H1 (cell line): ENCODE measurements at regions not wholly inside any gene's neighbourhood (a gene's known extent, or its start where the extent isn't known, plus 50 kb on each side); places are given as distances from the start of the nearest gene placed in this dataset.

Experiments used
- CTCF ChIA-PET: fragments of 300-600 bp; sonication (Branson Sonifier 250); formaldehyde crosslinking; loops from one replicate; lab custom pipeline; 2021; ENCODE audit not compliant: partially characterized antibody; lab: Charles Lee
- POLR2A ChIA-PET: fragments of 300-600 bp; sonication (Branson Sonifier 250); formaldehyde crosslinking; loops from one replicate; lab custom pipeline; 2021; ENCODE audit warnings: inconsistent platforms; ENCODE audit not compliant: partially characterized antibody; lab: Charles Lee
- DNase-seq, 2 experiments: peaks; one replicate each; pipeline versions ENCODE4 v3.0.0 to v3.0.0-alpha.2; 2010 to 2022; ENCODE audit warnings: low spot score in 2 of 2, low read depth in 1 of 2, mixed read lengths in 1 of 2
- FAIRE-seq: peaks from 2 replicates; lab custom pipeline; 2011; peaks lifted over from hg19 to GRCh38; lab: Jason Lieb, UNC
- H2AFZ ChIP-seq: 2 replicates; pipeline ENCODE4 v1.8.1; 2012; ENCODE audit warnings: low read length, inconsistent platforms
- H2AK5ac ChIP-seq: 2 replicates; pipeline ENCODE4 v1.6.1; 2013; ENCODE audit warnings: low read depth, low read length
- H2BK120ac ChIP-seq: replicated peaks from 2 replicates; pipeline ENCODE3; 2013; ENCODE audit warnings: low read depth, low read length, inconsistent platforms
- H2BK12ac ChIP-seq: 2 replicates; pipeline ENCODE4 v1.6.1; 2013; ENCODE audit warnings: low read depth, low read length
- H2BK15ac ChIP-seq: 2 replicates; pipeline ENCODE4 v1.6.1; 2013; ENCODE audit warnings: low read length
- H2BK20ac ChIP-seq: 2 replicates; pipeline ENCODE4 v1.6.1; 2013; ENCODE audit warnings: low read length
- H2BK5ac ChIP-seq: 2 replicates; pipeline ENCODE4 v1.6.1; 2013; ENCODE audit warnings: low read depth, low read length
- H3K14ac ChIP-seq: 2 replicates; pipeline ENCODE4 v1.6.1; 2013; ENCODE audit warnings: inconsistent platforms; ENCODE audit not compliant: insufficient read length
- H3K18ac ChIP-seq: 2 replicates; pipeline ENCODE4 v1.6.1; 2013; ENCODE audit warnings: low read length; ENCODE audit errors: extremely low read depth
- H3K23ac ChIP-seq: 2 replicates; pipeline ENCODE4 v1.6.1; 2013; ENCODE audit warnings: inconsistent platforms; ENCODE audit not compliant: insufficient read length
- H3K23me2 ChIP-seq: 2 replicates; pipeline ENCODE4 v1.6.1; 2013; ENCODE audit warnings: low read depth, low read length
- H3K27ac ChIP-seq: 2 replicates; pipeline ENCODE4 v1.6.1; 2011; ENCODE audit warnings: low read depth, low read length, inconsistent platforms
- H3K27me3 ChIP-seq, 4 experiments: replicated peaks in 1 of 4; 1 replicate in 1 of 4; 2 replicates in 3 of 4; pipeline versions ENCODE4 v1.6.1 to v1.8.1; 2011 to 2013; ENCODE audit warnings: low read length in 3 of 4, mild to moderate bottlenecking in 3 of 4, inconsistent platforms in 2 of 4, mixed read lengths in 2 of 4, moderate library complexity in 1 of 4; ENCODE audit not compliant: control insufficient read depth in 3 of 4, insufficient read depth in 3 of 4; ENCODE audit errors: extremely low read depth in 1 of 4
- H3K36me3 ChIP-seq, 4 experiments: 2 replicates each; pipeline versions ENCODE4 v1.6.1 to v1.8.1; 2011 to 2013; ENCODE audit warnings: mild to moderate bottlenecking in 4 of 4, low read length in 3 of 4, moderate library complexity in 2 of 4, control low read depth in 1 of 4, inconsistent platforms in 1 of 4; ENCODE audit not compliant: insufficient read depth in 4 of 4, control insufficient read depth in 2 of 4
- H3K4ac ChIP-seq: replicated peaks from 2 replicates; pipeline ENCODE3; 2013; ENCODE audit warnings: low read length, low read depth, mixed read lengths, inconsistent platforms; ENCODE audit not compliant: insufficient read length
- H3K4me1 ChIP-seq, 4 experiments: replicated peaks in 1 of 4; 1 replicate in 1 of 4; 2 replicates in 3 of 4; pipeline versions ENCODE4 v1.6.1 to v1.8.1; 2011 to 2013; ENCODE audit warnings: low read length in 3 of 4, inconsistent platforms in 2 of 4, mixed read lengths in 1 of 4; ENCODE audit not compliant: insufficient read depth in 4 of 4, control insufficient read depth in 3 of 4
- H3K4me2 ChIP-seq, 2 experiments: 2 replicates each; pipeline versions ENCODE4 v1.6.1 to v1.8.1; 2011 to 2013; ENCODE audit warnings: low read depth in 2 of 2, low read length in 2 of 2, control low read depth in 1 of 2, inconsistent platforms in 1 of 2, mild to moderate bottlenecking in 1 of 2; ENCODE audit not compliant: insufficient read depth in 1 of 2
- H3K4me3 ChIP-seq, 4 experiments: fragments of 200-600, 300-600 bp in 1 of 4; sonication (generic), shearing (Covaris generic), sonication (Bioruptor Twin) in 1 of 4; 2 replicates each; pipeline versions ENCODE4 v1.5.1 to v1.8.1; 2011 to 2016; ENCODE audit warnings: low read length in 4 of 4, low read depth in 3 of 4, control low read depth in 2 of 4, inconsistent platforms in 2 of 4, mild to moderate bottlenecking in 2 of 4, mixed read lengths in 1 of 4, moderate library complexity in 1 of 4; ENCODE audit not compliant: insufficient read depth in 2 of 4; ENCODE audit errors: extremely low read depth in 1 of 4
- H3K56ac ChIP-seq: replicated peaks from 2 replicates; pipeline ENCODE3; 2013; ENCODE audit warnings: low read depth, mild to moderate bottlenecking, mixed read lengths, low read length, inconsistent platforms; ENCODE audit not compliant: insufficient read length
- H3K79me1 ChIP-seq: 2 replicates; pipeline ENCODE4 v1.6.1; 2013; ENCODE audit warnings: low read depth, low read length, control low read depth
- H3K79me2 ChIP-seq, 2 experiments: 2 replicates each; pipeline versions ENCODE4 v1.6.1 to v1.8.1; 2012 to 2013; ENCODE audit warnings: low read length in 2 of 2, mild to moderate bottlenecking in 2 of 2, inconsistent platforms in 1 of 2; ENCODE audit not compliant: insufficient read depth in 2 of 2, control insufficient read depth in 1 of 2
- H3K9ac ChIP-seq, 4 experiments: replicated peaks in 1 of 4; 1 replicate in 1 of 4; 2 replicates in 3 of 4; pipeline versions ENCODE4 v1.6.1 to v1.8.1; 2011 to 2013; ENCODE audit warnings: low read depth in 3 of 4, low read length in 3 of 4, control low read depth in 2 of 4, mild to moderate bottlenecking in 2 of 4, moderate library complexity in 2 of 4, inconsistent platforms in 1 of 4; ENCODE audit errors: extremely low read depth in 1 of 4
- H3K9me3 ChIP-seq, 2 experiments: 2 replicates each; pipeline versions ENCODE4 v1.6.1 to v1.8.1; 2012 to 2013; ENCODE audit warnings: mild to moderate bottlenecking in 2 of 2, moderate library complexity in 2 of 2, control low read depth in 1 of 2, inconsistent platforms in 1 of 2, low read depth in 1 of 2, low read length in 1 of 2, mixed read lengths in 1 of 2; ENCODE audit not compliant: insufficient read depth in 2 of 2
- H4K20me1 ChIP-seq, 2 experiments: replicated peaks in 1 of 2; 2 replicates each; pipeline versions ENCODE3 to v1.8.1; 2011 to 2013; ENCODE audit warnings: inconsistent platforms in 2 of 2, low read length in 2 of 2, mild to moderate bottlenecking in 1 of 2; ENCODE audit not compliant: insufficient read depth in 2 of 2, control insufficient read depth in 1 of 2
- H4K5ac ChIP-seq: 2 replicates; pipeline ENCODE4 v1.6.1; 2013; ENCODE audit warnings: low read length, low read depth, mixed read lengths, inconsistent platforms; ENCODE audit not compliant: insufficient read length
- H4K8ac ChIP-seq: 2 replicates; pipeline ENCODE4 v1.8.0; 2013; ENCODE audit warnings: mild to moderate bottlenecking, moderate library complexity, low read length, inconsistent platforms; ENCODE audit not compliant: insufficient read depth; ENCODE audit errors: extremely low read depth
- H4K91ac ChIP-seq: replicated peaks from 2 replicates; pipeline ENCODE3; 2013; ENCODE audit warnings: low read length, mixed read lengths, inconsistent platforms; ENCODE audit not compliant: insufficient read length
- BACH1 ChIP-seq: IDR thresholded peaks from 2 replicates; pipeline ENCODE4 v1.6.1; 2012; ENCODE audit warnings: low read length, improper control_type of control experiment
- CBX5 ChIP-seq: fragments of 300-800, 300-1000 bp; sonication (generic); IDR thresholded peaks from 2 replicates; pipeline ENCODE4 v1.7.1; 2016; ENCODE audit warnings: antibody characterized with exemption, low read length, low read depth
- CEBPB ChIP-seq: IDR thresholded peaks from 2 replicates; pipeline ENCODE4 v1.6.1; 2012; ENCODE audit warnings: low read depth, low read length
- EZH2 ChIP-seq: fragments of 200-600 bp; sonication (generic); IDR thresholded peaks from 2 replicates; pipeline ENCODE4 v1.7.1; 2012; ENCODE audit warnings: low read depth, mild to moderate bottlenecking, moderate library complexity, low read length, inconsistent platforms; ENCODE audit not compliant: severe bottlenecking
- FOSL1 ChIP-seq: IDR thresholded peaks from 2 replicates; pipeline ENCODE4 v1.6.1; 2011; ENCODE audit warnings: mild to moderate bottlenecking, low read depth, low read length, moderate library complexity; ENCODE audit not compliant: insufficient read depth
- HDAC2 ChIP-seq, 2 experiments: fragments of 300-600 bp in 1 of 2; sonication (generic) in 1 of 2; IDR thresholded peaks; 2 replicates each; pipeline ENCODE4 v1.6.1; 2011 to 2012; ENCODE audit warnings: low read depth in 2 of 2, low read length in 2 of 2, mild to moderate bottlenecking in 2 of 2, moderate library complexity in 2 of 2, borderline replicate concordance in 1 of 2, inconsistent platforms in 1 of 2
- PHF8 ChIP-seq: fragments of 200-600 bp; sonication (generic); conservative IDR thresholded peaks from 2 replicates; pipeline ENCODE4 v1.7.1; 2012; ENCODE audit warnings: low read depth, mild to moderate bottlenecking, inconsistent platforms, low read length, moderate library complexity
- RFX5 ChIP-seq: IDR thresholded peaks from 2 replicates; pipeline ENCODE4 v1.6.1; 2011; ENCODE audit warnings: low read depth, low read length, improper control_type of control experiment, borderline replicate concordance
- RXRA ChIP-seq: IDR thresholded peaks from 2 replicates; pipeline ENCODE4 v1.6.1; 2011; ENCODE audit warnings: low read depth, mild to moderate bottlenecking, low read length, moderate library complexity; ENCODE audit not compliant: insufficient read depth
- SP1 ChIP-seq: IDR thresholded peaks from 2 replicates; pipeline ENCODE4 v1.6.1; 2011; ENCODE audit warnings: low read depth, low read length
- SRF ChIP-seq: IDR thresholded peaks from 2 replicates; pipeline ENCODE4 v1.6.1; 2011; ENCODE audit warnings: mild to moderate bottlenecking, low read depth, low read length, moderate library complexity
- SUZ12 ChIP-seq: fragments of 200-600 bp; sonication (generic); IDR thresholded peaks from 2 replicates; pipeline ENCODE4 v1.6.1; 2012; ENCODE audit warnings: mild to moderate bottlenecking, inconsistent platforms, low read length, moderate library complexity, mixed read lengths
- TAF7 ChIP-seq: optimal IDR thresholded peaks from 2 replicates; pipeline ENCODE3; 2011; ENCODE audit warnings: low read depth, mild to moderate bottlenecking, inconsistent platforms, low read length, moderate library complexity, borderline replicate concordance
- TBP ChIP-seq: IDR thresholded peaks from 2 replicates; pipeline ENCODE4 v1.6.1; 2011; ENCODE audit warnings: low read depth, low read length, improper control_type of control experiment
- WGBS, 2 experiments: shearing (Covaris generic) in 1 of 2; methylation state at CpG; one replicate each; pipeline versions ENCODE4 v1.1.6 to v1.1.7; 2013 to 2015; ENCODE audit warnings: low lambda C conversion rate in 2 of 2, mixed read lengths in 2 of 2, inconsistent platforms in 1 of 2, low coverage in 1 of 2, missing lambda C conversion rate in 1 of 2; ENCODE audit not compliant: insufficient replicate concordance in 2 of 2, insufficient coverage in 1 of 2, insufficient read length in 1 of 2; ENCODE audit errors: extremely low coverage in 1 of 2, missing lambda C conversion rate in 1 of 2; 5-methylcytosine and 5-hydroxymethylcytosine counted together
- TF ChIP-seq, protein P1 (sequence below): IDR thresholded peaks from 2 replicates; pipeline ENCODE4 v1.6.1; 2012; ENCODE audit warnings: inconsistent platforms

DNA sequence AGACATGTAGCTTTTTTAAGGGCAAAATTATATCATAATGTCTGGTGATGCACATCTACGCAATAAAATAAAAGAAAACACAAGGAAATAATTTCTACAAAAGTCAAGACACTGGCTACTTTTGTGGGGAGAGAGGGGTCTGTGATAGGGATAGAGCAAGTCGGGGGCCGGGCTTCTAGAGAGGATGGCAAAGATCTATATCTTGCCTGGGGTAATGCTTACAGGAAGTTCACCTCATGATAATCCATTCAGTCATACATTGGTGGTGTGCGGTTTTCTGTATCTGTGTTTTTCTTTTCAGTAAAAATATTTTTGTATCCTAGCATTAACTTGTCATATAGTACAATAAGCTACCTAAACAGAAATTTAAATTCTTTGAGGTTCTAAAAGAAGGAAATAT lies 178.8 kb downstream of the ARRDC4 start:
- FAIRE-seq, result no peak
- no peak for TF ChIP-seq RXRA
- no peak for TF ChIP-seq EZH2
- TF ChIP-seq PHF8, result no peak
- TF ChIP-seq TBP, result no peak
- no peak for TF ChIP-seq SUZ12
- no peak for TF ChIP-seq CBX5
- no peak for TF ChIP-seq FOSL1
- no peak for TF ChIP-seq HDAC2 (IDR thresholded peaks at IDR 0.05; ENCODE audit: borderline replicate concordance in 1 of 2, low read depth in 2 of 2, low read length in 2 of 2)
- TF ChIP-seq RFX5, result no peak
- no peak for TF ChIP-seq TAF7
- no peak for TF ChIP-seq BACH1
- no peak for TF ChIP-seq SP1
- TF ChIP-seq SRF, result no peak
- TF ChIP-seq, protein P1, sequence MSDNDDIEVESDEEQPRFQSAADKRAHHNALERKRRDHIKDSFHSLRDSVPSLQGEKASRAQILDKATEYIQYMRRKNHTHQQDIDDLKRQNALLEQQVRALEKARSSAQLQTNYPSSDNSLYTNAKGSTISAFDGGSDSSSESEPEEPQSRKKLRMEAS, result no peak
- TF ChIP-seq CEBPB, result no peak

More for the DNA sequence above, 178.8 kb downstream of the ARRDC4 start:
- H2AK5ac ChIP-seq, result no peak overlapping the region
- H3K14ac ChIP-seq, result no peak overlapping the region
- no peak overlapping the region for H3K9ac ChIP-seq
- H2BK20ac ChIP-seq, result no peak overlapping the region
- CTCF ChIA-PET, result interaction anchor here (1.5 to 3.0 kb wide), 2 partner anchors 39 to 240 kb away, joined by 4 to 15 read pairs; no protein-coding TSS in a partner anchor
- H4K8ac ChIP-seq, result no peak overlapping the region
- no peaks in the 10 kb centered on the region; a peak in 1 of 7 replicates for H3K4me1 ChIP-seq
- H3K4me3 ChIP-seq, result no peak overlapping the region
- H3K18ac ChIP-seq, result no peak overlapping the region
- H3K27me3 ChIP-seq, result 0 out of 7 replicates have a peak, but pooled peaks cover 0 to 2% (median 0%) of the 10 kb centered on the region in 4 experiments
- no peak overlapping the region for H4K91ac ChIP-seq
- H2BK120ac ChIP-seq, result no peak overlapping the region
- no peak overlapping the region for H3K27ac ChIP-seq
- H3K4me2 ChIP-seq, result no peak overlapping the region
- H2BK12ac ChIP-seq, result no peak overlapping the region
- no peaks in the 10 kb centered on the region for H3K9me3 ChIP-seq
- no peak overlapping the region for H4K5ac ChIP-seq
- H2BK15ac ChIP-seq, result no peak overlapping the region
- no peaks in the 10 kb centered on the region for H3K23me2 ChIP-seq
- no peak overlapping the region for H3K23ac ChIP-seq
- H3K79me2 ChIP-seq, result no peaks in the 10 kb centered on the region
- no peak for DNase-seq
- H4K20me1 ChIP-seq, result no peaks in the 10 kb centered on the region
- no peak overlapping the region for H3K4ac ChIP-seq
- no peak overlapping the region for H2BK5ac ChIP-seq
- WGBS, 2 experiments, result 87% methylated on average over 4 of the region's 4 CpGs; no CpG with 5 or more reads in 1 of the 2 experiments
- no peaks in the 10 kb centered on the region for H3K36me3 ChIP-seq
- H3K56ac ChIP-seq, result no peak overlapping the region
- H2AFZ ChIP-seq, result no peak overlapping the region
- no peaks in the 10 kb centered on the region for H3K79me1 ChIP-seq
- POLR2A ChIA-PET, result no interaction called here
